HG03025 (cell line): ENCODE measurements at regions not wholly inside any gene's neighbourhood (a gene's known extent, or its start where the extent isn't known, plus 50 kb on each side); places are given as distances from the start of the nearest gene placed in this dataset.

Source experiments
- ATAC-seq: cut with Tn5 transposase; IDR thresholded peaks from one replicate; pipeline ENCODE4 v1.9.1; 2021; ENCODE audit warnings: mild to moderate bottlenecking, moderate library complexity; ENCODE audit not compliant: unreplicated experiment, low FRiP score

DNA sequence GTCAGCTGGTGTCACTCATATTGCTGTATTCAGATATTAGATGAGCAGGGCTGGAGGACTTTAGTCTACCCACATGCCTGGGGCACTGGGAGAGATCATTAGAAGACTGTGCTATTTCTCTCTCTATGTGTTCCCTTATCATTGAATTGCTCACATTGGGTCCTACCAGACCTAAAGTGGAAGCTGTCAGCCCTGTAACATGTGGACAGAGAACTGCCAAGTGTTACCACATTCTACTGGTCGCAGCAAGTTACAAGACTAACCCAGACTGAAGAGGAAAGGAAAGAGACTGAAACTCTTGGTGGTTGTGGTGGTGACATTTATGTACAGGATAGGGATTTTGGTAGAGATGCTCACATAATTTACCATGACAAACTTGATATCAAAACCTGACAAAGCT is 627.1 kb upstream of the FZD8 start:
- no peak for ATAC-seq

DNA sequence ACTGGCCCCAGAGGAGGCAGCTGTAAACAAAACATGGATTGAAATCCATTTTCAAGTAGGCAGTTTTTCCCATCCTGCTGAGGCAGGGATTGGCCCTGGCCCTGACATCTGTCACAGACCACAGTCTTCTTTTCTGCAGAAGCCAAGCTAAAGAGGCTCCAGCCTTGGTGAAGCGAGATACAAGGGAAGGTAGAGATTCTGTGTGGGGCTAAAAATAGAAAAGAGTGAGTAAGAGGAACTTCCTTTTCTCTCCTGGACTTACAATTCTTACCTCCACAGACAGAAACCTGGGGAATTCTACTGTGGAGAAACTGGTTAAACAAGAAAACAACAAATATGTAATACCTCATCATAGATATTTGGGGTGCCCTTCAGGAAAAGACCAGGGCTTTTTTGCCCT is 624.8 kb upstream of the FZD8 start:
- ATAC-seq = no peak

DNA sequence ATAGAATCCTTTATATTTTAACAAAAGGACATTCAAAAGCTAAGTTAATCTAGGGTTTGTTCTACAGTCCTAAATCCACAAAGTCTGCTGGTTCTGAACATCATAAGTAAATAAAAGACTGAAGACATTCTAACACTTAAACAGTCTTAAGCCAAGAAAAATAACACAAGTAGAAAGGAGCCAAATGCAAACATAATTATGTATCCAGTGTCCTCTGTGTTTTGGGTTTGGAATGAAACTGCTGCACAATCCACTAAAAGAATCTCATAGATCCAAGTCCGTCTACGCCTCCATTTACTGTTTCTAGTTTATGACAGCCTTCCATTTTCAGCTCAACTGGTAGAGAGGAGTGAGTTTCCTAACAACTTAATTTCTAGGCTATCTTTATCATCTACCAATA is 623.6 kb upstream of the FZD8 start:
- ATAC-seq = no peak

DNA sequence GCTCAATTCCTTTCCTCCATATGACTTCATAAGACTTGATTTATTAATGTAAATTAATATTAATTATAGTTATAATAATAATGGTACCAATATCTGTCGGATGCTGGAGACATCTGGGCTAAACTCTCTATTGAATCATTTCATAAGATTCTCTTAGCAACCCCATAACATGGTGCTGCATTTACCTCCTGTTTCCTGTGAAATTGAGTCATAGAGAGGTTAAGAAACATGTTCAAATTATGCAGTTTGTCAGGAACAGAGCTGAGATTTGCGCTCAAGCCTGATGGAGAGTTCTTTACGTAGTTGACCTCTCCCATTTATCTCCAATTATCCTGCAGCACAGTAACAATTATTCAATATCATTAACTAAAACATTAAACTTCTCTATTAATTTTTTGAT is 621.8 kb upstream of the FZD8 start:
- ATAC-seq = no peak

DNA sequence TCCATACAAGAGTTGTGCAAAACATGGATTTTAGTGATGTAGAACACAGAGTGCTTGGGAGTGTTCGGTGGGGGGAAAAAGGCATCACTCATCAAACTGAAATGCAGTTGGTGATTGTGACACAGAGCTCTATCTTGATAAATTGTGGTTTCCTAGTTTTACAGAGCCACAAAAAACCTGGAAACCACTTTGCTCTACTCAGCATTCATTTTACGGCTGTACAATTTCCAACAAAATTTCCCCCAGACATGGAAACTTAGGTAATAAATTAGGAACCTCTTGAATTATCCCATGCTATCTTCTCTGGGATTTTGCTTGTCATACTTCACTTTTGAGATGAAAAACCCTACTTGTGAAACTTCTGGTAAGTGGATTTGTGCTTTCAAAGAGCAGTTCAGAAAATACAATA is 614.9 kb upstream of the FZD8 start:
- ATAC-seq = no peak

DNA sequence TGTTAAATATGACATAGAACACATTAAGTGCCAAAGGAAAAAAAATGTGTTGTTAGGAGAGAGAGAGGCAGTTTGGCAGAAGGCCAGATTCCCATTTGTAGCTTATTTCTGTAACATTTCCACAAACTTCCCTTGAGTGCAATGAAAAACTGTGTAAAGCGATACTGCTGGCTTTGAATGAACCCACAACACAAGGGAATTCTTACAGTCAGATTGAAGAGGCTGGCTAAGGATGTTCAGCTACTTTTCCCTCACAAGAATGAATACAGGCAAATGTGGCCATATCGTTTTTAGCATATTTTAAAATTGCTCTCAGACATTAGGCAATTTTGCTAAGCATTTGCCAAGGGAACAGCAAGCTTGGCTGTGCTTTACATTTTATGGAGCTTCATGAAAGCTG is 614.1 kb upstream of the FZD8 start:
- no peak for ATAC-seq

DNA sequence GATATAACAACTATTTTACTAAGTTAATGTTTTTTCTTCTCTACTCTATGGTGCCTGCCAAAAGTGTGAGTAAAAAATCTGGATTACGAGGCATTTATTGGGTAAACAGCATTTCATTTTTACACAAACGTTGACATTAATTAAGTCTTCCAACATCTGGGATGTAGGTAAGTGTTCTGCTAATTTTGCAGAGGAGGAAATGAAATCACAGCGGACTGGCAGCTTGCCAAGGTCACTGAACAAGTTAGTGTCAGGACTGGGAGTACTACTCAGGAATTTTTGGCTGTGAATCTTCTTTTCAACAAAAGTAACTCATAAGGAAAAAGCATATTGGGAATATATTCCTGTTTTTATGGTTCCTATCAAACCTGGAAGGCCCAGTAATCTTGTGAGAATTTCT is 612.1 kb upstream of the FZD8 start:
- ATAC-seq = no peak

DNA sequence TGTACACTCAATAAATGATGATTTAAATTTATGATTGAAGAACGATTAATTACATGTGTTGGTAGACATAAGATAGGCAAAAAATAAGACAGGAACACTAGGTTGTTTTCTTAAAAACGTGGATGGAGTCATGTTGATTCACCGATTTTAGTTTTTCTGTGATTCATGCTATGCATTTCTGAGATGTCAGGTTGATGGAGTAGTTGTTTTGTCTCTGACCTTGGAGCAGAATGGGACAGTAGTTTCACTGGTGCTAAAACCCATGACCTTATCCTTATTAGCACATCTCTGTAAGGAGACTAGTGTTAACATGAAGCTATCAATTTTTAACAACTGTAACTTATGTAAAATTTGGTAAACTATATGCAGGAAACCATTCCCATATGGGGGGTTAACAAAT is 611.6 kb upstream of the FZD8 start:
- no peak for ATAC-seq

DNA sequence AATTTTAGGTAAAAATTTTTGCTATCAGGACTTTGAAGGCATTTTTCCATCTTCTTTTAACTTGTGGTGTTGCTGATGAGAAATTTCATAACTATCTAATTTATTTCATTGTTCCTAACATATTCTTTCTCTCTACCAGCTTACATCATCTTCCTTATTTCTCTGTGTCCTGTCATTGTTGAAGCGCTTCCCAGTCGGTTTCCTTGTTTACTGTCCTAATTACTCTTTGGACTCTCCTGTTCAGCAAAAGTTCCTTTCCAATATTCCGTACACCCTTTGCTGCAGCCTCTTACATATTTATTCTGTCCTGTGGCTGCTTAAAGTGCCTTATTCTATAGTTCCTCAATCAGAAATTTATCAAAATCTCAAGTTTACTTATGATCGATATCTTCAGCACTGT is 609.0 kb upstream of the FZD8 start:
- no peak for ATAC-seq

DNA sequence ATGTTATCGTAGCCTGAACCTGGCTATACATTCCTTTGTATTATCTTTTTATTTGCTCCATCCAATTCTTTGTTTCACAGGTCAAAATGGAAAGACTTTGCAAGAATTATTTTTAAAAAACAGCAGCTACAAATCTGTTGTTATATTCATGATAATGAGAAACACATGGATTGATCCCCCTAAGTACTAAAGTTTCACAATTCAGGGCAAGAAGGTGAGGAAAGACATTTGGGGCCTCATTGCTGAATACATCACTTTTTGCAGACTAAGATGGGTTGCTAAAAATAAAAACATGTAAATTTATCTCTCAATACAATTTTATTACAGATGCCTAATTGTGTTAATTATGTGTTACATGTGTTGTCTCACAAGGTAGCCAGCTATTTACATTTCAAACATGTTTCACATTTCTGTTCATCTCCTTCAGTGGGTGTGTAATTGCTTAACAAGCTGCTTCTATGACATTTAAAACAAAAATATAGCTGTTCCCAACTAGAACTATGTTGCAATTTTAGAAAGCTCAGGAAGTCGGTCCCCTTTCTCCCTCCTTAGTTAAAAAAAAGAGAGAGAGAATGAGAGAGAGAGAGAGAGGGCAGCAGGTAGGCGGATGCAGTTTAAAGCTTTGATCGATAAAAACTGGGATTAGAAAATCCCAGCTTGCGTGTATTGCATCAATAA is 606.3 kb upstream of the FZD8 start:
- no peak for ATAC-seq

DNA sequence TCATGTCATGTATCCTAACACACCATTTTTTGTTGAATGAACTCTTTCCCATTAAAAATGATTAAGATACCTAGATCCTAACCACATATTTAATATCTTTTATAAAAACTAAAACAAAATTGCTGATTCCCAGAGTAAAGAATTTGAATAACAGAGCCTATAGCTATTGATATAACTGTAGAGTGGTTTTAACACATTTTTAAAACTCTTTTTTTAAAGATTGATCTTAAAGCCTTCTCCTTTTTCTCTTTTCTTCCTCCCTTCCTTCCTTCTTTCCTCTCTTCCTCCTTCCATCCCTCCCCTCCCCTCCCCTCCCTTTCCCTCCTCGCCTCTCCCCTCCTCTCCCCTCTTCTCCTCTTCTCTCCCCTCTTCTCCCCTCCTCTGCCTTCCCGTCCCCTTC is 605.4 kb upstream of the FZD8 start:
- no peak for ATAC-seq

DNA sequence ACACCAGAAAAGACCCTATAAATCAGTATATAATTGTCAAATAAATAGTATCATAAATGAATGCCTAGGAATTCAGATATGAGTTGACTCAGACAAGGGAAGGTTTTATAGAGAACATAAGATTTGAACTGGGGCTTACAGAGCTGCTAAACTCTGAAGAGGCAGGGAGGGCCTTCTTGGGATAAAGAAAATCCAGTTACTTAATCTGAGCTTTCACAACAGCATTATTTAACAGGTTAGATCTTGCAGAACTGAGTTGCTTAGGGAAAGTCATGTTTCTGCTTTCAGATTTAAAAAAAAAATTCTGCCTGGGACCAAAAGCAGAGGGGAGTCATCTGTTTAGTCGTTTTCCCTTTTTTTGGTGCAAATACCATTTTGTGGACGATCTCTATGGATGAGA is 594.8 kb upstream of the FZD8 start:
- no peak for ATAC-seq

DNA sequence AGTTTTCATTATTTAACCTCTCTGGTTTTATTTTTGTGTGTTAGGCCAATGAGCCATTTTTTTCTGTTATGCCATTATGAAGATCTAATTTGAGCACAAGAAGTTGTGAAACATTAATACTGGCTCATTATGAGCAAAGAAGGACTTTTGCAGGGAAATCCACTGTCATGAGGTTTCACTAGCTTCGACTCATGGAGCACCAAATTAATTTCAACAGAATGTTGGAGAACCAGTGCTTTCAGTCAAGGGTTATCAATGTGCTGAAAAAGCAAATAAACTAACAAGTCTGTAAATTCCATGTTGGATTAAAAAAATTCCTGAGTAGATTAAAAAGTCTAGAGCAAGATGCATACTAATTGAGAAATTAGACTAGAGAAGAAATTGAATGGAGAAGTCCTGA is 594.2 kb upstream of the FZD8 start:
- ATAC-seq = no peak

DNA sequence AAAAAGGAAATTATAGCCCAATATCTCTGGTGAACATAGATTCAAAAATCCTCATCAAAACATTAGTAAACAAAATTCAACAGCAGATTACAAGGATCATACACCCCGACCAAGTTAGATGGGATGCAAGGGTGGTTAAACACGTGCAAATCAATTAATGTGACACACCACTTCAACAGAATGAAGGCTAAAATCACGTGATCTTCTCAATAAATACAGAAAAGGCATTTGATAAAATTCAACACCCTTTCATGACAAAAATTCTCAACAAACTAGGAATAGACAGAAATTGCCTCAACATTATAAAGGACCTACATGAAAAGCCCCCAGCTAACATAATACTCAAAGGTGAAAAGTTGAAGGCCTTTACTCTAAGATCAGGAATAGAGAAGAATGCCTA is 590.8 kb upstream of the FZD8 start:
- no peak for ATAC-seq

DNA sequence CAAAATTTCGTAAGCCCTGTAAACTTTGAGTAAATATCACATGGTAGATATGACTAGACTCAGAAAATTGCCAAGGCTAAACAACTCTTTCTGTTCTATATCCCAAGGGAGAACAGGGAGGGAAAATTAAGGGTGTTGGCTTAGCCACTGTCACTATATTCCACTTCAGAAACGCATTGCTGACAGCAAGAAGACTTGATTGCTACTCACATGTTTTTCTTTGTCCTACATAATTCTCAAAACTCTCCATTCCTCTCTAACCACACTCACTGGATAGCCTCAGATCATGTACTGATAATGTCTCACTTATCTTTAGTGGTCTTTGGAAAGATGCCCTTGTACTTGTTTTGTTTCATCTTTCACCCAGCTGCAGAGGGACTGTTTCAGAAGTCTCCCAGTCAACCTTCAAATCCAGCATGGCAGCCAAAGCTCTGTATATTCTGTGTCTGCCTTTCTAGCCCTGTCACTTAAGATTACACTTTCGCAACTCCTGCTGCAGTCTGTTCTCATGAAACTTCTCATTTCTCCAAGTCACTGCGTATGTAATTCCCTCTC is 582.4 kb upstream of the FZD8 start:
- no peak for ATAC-seq

DNA sequence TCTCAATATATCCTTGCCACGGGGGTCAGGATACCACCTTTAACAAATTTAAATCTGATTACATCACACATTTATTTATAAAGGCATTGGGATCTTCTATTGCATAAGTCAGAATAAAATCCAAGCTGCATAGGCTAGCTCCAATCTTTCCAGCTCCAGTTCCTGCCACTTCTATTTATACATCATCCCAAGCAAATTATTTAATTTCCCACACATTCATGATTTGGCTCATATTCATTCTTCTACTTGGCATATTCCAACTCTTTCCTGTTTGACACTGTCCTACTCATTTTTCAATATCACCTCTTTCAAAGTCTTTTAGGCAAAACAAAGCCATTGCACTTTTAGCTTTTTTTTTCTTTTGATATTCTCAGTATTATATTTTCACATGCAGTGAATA is 579.0 kb upstream of the FZD8 start:
- no peak for ATAC-seq

DNA sequence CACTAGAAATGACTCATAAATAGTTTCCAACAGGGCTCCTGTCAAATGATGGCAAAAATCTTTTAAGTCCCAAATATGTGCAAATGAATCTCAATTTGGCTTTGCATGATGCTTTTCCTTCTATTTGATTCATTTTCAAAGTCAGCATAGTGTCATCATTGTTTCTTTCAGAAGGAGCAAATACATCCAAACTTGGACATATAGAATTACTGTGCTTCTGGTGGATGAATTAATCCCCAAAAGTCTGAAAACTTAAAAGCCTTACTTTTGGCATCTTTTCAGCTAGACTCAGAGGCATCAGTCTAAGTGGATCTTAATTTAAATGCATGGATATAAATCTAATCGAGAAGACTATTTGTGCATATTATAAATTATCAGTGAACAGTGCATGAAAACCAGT is 578.1 kb upstream of the FZD8 start:
- no peak for ATAC-seq

DNA sequence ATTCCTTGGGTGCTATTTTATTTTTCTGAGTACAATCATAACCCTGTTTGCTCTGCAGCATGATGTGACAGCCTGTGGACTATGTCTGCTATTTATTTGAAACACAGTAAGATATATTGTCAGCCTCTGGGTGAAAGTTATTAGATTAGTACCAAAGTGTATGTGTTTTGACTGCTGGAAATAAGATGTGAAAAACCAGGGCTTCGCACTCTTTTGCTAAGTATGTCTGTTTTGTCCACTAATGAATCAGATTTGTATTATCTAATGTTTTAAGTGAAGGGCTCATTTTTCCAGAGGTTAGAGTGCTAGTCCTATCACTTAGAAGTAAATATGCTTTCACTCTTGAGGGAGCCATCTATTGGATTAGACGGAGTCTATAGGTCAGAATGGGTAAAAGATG is 569.8 kb upstream of the FZD8 start:
- ATAC-seq = no peak

DNA sequence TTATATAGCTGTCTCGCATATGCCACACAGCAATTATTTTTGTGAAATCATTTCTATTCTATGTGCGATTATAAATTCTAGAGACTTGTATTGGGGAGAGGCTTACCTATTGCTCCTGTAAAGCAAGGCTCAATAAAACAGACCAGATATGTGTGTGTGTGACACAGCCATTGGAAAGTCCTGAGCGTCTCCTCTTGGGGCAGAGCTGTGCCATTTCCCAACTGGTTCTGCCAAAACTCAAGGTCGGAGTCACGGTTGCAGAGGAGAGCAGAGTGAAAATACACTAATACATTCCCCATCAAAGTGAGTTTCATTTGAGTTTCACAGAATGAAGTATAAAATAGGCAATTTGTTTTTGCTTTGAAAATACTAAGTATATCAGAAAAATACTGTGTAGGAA is 567.4 kb upstream of the FZD8 start:
- ATAC-seq = no peak

DNA sequence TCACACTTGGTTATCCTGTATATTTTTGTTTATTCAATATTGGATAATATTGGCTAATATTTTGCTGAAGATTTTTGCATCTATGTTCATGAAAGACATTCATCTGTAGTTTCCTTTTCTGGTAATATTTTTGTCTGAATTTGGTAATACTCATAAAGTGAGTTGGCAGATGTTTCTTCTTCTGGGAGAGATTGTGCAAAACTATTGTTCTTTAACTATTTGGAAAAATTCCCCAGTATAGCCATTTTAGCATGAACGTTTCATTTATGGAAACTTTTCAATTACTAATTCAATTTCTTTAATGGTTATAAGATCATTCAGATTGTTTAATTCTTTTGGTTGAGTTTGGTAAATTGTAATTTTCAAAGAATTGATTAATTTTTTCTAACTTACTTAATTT is 560.8 kb upstream of the FZD8 start:
- no peak for ATAC-seq

DNA sequence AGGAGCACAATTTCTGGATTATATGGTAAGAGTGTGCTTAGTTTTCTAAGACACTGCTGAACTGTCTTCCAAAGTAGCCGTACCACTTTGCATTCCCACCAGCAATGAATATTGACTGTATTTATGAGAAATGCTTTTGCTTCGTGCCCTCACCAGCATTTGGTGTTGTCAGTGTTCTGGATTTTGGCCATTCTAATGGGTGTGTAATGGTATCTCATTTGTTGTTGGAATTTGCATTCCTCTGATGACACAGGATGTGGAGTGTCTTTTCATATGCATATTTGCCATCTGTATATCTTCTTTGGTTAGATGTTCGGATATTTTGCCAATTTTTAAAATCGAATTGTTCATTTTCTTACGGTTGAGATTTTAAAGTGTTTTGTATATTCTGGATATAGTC is 558.5 kb upstream of the FZD8 start:
- no peak for ATAC-seq

DNA sequence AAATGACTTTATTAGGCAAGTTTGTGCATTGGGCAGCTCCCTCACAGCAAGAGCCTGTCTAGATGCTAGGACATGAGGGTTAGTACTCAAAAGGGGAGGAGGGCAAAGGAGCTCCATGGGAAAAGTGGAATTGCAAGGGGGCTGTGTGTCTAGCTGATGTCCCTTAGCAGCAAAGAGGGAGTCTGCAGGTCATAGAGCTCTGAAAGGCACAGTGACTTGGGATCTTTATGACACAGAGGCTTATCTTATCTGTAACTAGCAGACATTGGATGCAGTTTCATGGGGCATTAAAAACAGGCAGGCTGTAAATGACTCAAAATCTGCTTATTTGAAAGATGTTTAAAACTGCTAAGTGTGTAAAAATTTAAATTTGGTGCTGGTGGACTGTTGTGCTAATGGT is 556.2 kb upstream of the FZD8 start:
- ATAC-seq = no peak

DNA sequence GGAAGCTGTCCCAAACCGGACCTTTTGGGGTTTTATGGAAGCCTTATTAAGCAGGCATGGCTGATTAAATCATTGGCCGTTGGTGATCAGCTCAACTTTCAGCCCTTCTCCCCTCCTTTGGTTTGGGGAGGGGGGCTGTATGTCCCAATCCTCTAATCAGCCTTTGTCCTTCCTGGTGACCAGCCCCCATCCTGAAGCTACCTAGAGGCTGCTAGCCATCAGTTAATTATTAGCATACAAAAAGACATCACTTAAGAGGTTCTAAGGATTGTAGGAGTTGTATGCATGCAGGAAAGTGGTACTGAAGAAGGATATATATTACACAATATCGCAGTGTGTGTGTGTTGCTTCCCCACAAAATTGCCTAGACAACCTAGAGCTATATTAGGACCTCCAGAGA is 553.3 kb upstream of the FZD8 start:
- ATAC-seq = no peak
